Suprapubic skin (tissue), 4 donors: ENCODE measurements at regions not wholly inside any gene's neighbourhood (a gene's known extent, or its start where the extent isn't known, plus 50 kb on each side); places are given as distances from the start of the nearest gene placed in this dataset.

Experiments
- DNase-seq, 2 donors: peaks; one replicate each; pipeline ENCODE4 v3.0.0-alpha.2; 2019; ENCODE audit warnings: low spot score in 2 of 2
- H3K27ac ChIP-seq: fragments of 200-600 bp; sonication (generic); one replicate; pipeline ENCODE4 v1.5.1; 2019
- H3K27me3 ChIP-seq: fragments of 200-600 bp; sonication (generic); one replicate; pipeline ENCODE4 v1.5.1; 2019
- H3K36me3 ChIP-seq: fragments of 200-600 bp; sonication (generic); one replicate; pipeline ENCODE4 v1.5.1; 2019
- H3K4me1 ChIP-seq: fragments of 200-600 bp; sonication (generic); one replicate; pipeline ENCODE4 v1.5.1; 2019
- H3K4me3 ChIP-seq: fragments of 200-600 bp; sonication (generic); one replicate; pipeline ENCODE4 v1.5.1; 2019; ENCODE audit warnings: mild to moderate bottlenecking
- H3K9me3 ChIP-seq: fragments of 200-600 bp; sonication (generic); one replicate; pipeline ENCODE4 v1.5.1; 2019
- EP300 ChIP-seq: sonication (generic); formaldehyde crosslinking; IDR thresholded peaks from one replicate; pipeline ENCODE4 v1.6.1; 2017; ENCODE audit warnings: antibody characterized with exemption
- POLR2A ChIP-seq, 2 donors: fragments of 450-650 bp; IDR thresholded peaks; one replicate each; pipeline ENCODE4 v1.6.1; 2017; ENCODE audit warnings: antibody characterized with exemption in 2 of 2, mild to moderate bottlenecking in 2 of 2, moderate library complexity in 2 of 2
- POLR2AphosphoS5 ChIP-seq, 3 donors: sonication (generic); formaldehyde crosslinking; IDR thresholded peaks; one replicate each; pipeline ENCODE4 v1.6.1; 2017; ENCODE audit warnings: antibody characterized with exemption in 3 of 3
- WGBS: methylation state at CpG from one replicate; pipeline ENCODE4 v1.1.5; 2018; 5-methylcytosine and 5-hydroxymethylcytosine counted together
- TF ChIP-seq, protein P1 (sequence below), 2 donors: fragments of 200-600 bp in 1 of 2; fragments of 450-650 bp in 1 of 2; sonication (generic) in 1 of 2; IDR thresholded peaks; one replicate each; pipeline ENCODE4 v1.5.1; 2016 to 2019; ENCODE audit warnings: antibody characterized with exemption in 2 of 2, mild to moderate bottlenecking in 1 of 2, moderate library complexity in 1 of 2

- no peak overlapping the region for H3K27ac ChIP-seq
- no peak for DNase-seq
- no peaks in the 10 kb centered on the region for H3K36me3 ChIP-seq
- H3K4me1 ChIP-seq: no peaks in the 10 kb centered on the region
- TF ChIP-seq, protein P1, sequence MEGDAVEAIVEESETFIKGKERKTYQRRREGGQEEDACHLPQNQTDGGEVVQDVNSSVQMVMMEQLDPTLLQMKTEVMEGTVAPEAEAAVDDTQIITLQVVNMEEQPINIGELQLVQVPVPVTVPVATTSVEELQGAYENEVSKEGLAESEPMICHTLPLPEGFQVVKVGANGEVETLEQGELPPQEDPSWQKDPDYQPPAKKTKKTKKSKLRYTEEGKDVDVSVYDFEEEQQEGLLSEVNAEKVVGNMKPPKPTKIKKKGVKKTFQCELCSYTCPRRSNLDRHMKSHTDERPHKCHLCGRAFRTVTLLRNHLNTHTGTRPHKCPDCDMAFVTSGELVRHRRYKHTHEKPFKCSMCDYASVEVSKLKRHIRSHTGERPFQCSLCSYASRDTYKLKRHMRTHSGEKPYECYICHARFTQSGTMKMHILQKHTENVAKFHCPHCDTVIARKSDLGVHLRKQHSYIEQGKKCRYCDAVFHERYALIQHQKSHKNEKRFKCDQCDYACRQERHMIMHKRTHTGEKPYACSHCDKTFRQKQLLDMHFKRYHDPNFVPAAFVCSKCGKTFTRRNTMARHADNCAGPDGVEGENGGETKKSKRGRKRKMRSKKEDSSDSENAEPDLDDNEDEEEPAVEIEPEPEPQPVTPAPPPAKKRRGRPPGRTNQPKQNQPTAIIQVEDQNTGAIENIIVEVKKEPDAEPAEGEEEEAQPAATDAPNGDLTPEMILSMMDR (IDR thresholded peaks at IDR 0.05): no peak
- TF ChIP-seq EP300: no peak
- no peak for TF ChIP-seq POLR2A (IDR thresholded peaks at IDR 0.05)
- TF ChIP-seq POLR2AphosphoS5 (IDR thresholded peaks at IDR 0.05): no peak
- WGBS: 54% methylated on average over 2 of the region's 2 CpGs
- H3K9me3 ChIP-seq: no peaks in the 10 kb centered on the region
- no peak overlapping the region for H3K4me3 ChIP-seq
- no peaks in the 10 kb centered on the region for H3K27me3 ChIP-seq
Measured at GRCh38 chr11:80650966-80651365, 1210.1 kb upstream of the TENM4 start.

- no peak for DNase-seq
- Histone ChIP-seq H3K36me3 (no peaks in the 10 kb centered on the region), H3K27me3 (no peaks in the 10 kb centered on the region), H3K4me1 (no peaks in the 10 kb centered on the region), H3K27ac (no peak overlapping the region), H3K4me3 (no peak overlapping the region), H3K9me3 (no peaks in the 10 kb centered on the region)
- 93% methylated on average over 5 of the region's 5 CpGs for WGBS
- TF ChIP-seq POLR2A (IDR thresholded peaks at IDR 0.05) (no peak), EP300 (no peak)
Measured at GRCh38 chr11:80649186-80649585, 1208.4 kb upstream of the TENM4 start.

DNA sequence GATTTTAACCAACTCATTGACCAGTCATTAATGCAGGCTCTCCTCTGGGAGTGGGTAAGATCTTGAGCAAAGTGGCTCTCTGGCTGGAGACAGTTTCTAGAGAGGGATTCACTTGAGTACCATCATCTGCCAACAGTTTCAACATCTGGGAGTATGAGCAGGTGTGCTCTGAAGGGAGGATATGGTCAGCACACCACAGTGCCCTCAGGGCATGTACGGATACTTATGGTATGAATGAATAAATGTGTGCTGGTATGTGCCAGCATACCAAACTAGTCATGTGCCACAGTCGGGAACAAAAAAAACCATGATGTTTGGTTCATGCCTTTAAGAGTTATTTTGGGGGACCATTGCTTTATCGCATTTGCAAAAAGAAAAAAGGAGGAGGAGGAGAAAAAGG, 1197.5 kb upstream of the TENM4 start:
- no peak for DNase-seq
- H3K4me3 ChIP-seq: no peak overlapping the region
- TF ChIP-seq EP300 (no peak), POLR2AphosphoS5 (IDR thresholded peaks at IDR 0.05) (no peak), POLR2A (IDR thresholded peaks at IDR 0.05) (no peak)
- TF ChIP-seq, protein P1 (IDR thresholded peaks at IDR 0.05): no peak
- no peaks in the 10 kb centered on the region for H3K9me3 ChIP-seq
- H3K36me3 ChIP-seq: no peaks in the 10 kb centered on the region
- 72% methylated on average over 3 of the region's 3 CpGs for WGBS
- H3K27ac ChIP-seq: no peak overlapping the region
- no peaks in the 10 kb centered on the region for H3K27me3 ChIP-seq
- H3K4me1 ChIP-seq: no peaks in the 10 kb centered on the region

DNA sequence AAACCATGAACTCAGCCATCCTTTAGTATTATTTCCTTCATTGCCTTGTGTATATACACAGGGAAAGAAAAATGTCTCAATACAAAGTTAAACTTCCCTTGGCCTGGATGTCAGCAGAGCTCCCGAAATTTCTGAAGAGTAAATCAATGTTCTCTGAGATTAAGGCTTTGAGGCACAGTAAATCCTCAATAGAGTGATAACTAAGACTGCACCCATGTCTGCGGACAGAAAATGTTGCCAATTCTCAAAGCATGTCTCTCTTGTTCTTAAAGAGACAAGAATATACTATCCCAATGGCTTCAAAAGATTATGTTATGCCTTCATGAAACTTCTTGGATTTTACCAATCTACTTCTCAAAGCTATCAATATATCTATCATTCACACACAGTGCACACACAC, 1196.7 kb upstream of the TENM4 start:
- Histone ChIP-seq H3K4me3 (no peak overlapping the region), H3K36me3 (no peaks in the 10 kb centered on the region), H3K27ac (no peak overlapping the region), H3K27me3 (no peaks in the 10 kb centered on the region), H3K9me3 (no peaks in the 10 kb centered on the region), H3K4me1 (no peaks in the 10 kb centered on the region)
- 83% methylated on average over 2 of the region's 2 CpGs for WGBS
- DNase-seq: no peak
- TF ChIP-seq POLR2A (IDR thresholded peaks at IDR 0.05) (no peak), POLR2AphosphoS5 (IDR thresholded peaks at IDR 0.05) (no peak), EP300 (no peak)
- TF ChIP-seq, protein P1 (IDR thresholded peaks at IDR 0.05): no peak

- Histone ChIP-seq H3K4me3 (no peak overlapping the region), H3K4me1 (no peaks in the 10 kb centered on the region), H3K27me3 (no peaks in the 10 kb centered on the region), H3K27ac (no peak overlapping the region), H3K9me3 (no peaks in the 10 kb centered on the region), H3K36me3 (no peaks in the 10 kb centered on the region)
- DNase-seq: no peak
- 95% methylated on average over 3 of the region's 3 CpGs for WGBS
- TF ChIP-seq POLR2AphosphoS5 (IDR thresholded peaks at IDR 0.05) (no peak), POLR2A (IDR thresholded peaks at IDR 0.05) (no peak), EP300 (no peak)
- TF ChIP-seq, protein P1 (IDR thresholded peaks at IDR 0.05): no peak
Measured at GRCh38 chr11:80636999-80637398, 1196.2 kb upstream of the TENM4 start.

- Histone ChIP-seq H3K36me3 (no peaks in the 10 kb centered on the region), H3K4me3 (no peak overlapping the region), H3K27ac (no peak overlapping the region), H3K4me1 (no peaks in the 10 kb centered on the region), H3K9me3 (no peaks in the 10 kb centered on the region), H3K27me3 (no peaks in the 10 kb centered on the region)
- TF ChIP-seq EP300 (no peak), POLR2AphosphoS5 (IDR thresholded peaks at IDR 0.05) (no peak), POLR2A (IDR thresholded peaks at IDR 0.05) (no peak)
- TF ChIP-seq, protein P1 (IDR thresholded peaks at IDR 0.05): no peak
- WGBS: 86% methylated on average over 3 of the region's 3 CpGs
- no peak for DNase-seq
Measured at GRCh38 chr11:80635178-80635577, 1194.3 kb upstream of the TENM4 start.
